T-helper 1 cell treated with Interleukin-12 subunit alpha and Interleukin-12 subunit beta and Interleukin-4 antibody, amounts not matched to agents 30 μg/mL and 1 μg/mL, for 36 hours (primary cell): ENCODE measurements at regions not wholly inside any gene's neighbourhood (a gene's known extent, or its start where the extent isn't known, plus 50 kb on each side); places are given as distances from the start of the nearest gene placed in this dataset.

ENCODE experiments used
- H3K27ac Mint-ChIP-seq: one replicate; pipeline ENCODE4 v1.8.0; 2021; ENCODE audit warnings: mild to moderate bottlenecking, mixed read lengths
- H3K27me3 Mint-ChIP-seq: one replicate; pipeline ENCODE4 v1.8.0; 2021; ENCODE audit warnings: low read depth, mixed read lengths
- H3K36me3 Mint-ChIP-seq: one replicate; pipeline ENCODE4 v1.8.0; 2021; ENCODE audit warnings: low read depth, mixed read lengths
- H3K4me1 Mint-ChIP-seq: one replicate; pipeline ENCODE4 v1.8.0; 2021; ENCODE audit warnings: low read depth, mixed read lengths
- H3K4me3 Mint-ChIP-seq: one replicate; pipeline ENCODE4 v1.8.0; 2021; ENCODE audit warnings: mild to moderate bottlenecking, moderate library complexity, mixed read lengths
- H3K9me3 Mint-ChIP-seq: one replicate; pipeline ENCODE4 v1.8.0; 2021; ENCODE audit warnings: mixed read lengths

DNA sequence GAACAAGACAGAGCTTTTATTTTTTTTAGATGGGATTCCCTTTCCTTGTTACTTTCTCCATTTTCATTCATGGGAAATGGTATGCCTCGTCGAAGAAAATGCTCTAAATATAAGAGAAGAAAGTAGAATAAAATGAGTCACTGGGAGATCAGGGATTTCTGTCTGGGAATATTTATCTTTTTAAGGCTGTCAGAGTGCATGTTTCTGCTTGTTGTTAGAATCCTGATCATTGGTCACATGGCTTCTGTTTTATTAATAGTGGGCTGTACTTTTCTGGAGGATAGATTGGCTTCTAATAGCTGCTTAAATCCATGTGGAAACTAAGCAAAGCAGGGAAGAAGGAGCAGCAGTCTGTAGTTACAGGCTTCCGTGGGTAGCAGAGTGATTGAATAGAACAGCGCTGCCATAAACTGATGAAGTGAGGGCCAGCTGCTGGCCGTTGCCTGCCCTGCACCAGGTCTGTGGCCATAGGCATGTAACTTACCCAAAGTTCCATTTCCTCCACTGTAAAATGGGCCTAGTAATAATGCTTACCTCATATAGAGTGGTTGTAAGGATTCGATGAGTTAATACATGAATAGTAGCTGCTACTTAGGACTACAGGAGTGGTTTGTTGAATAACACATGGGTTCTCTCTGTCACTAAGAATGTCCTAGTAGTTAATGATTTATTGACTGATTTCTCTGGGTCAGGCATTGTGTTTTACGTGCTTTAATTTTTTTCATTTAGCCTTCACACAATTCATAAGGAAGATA lies 289.9 kb downstream of the SATB1 start:
- Mint-ChIP-seq H3K9me3 (no peaks in the 10 kb centered on the region), H3K4me1 (no peaks in the 10 kb centered on the region), H3K4me3 (no peak overlapping the region), H3K27me3 (no peaks in the 10 kb centered on the region), H3K36me3 (no peaks in the 10 kb centered on the region), H3K27ac (no peak overlapping the region)

- Mint-ChIP-seq H3K4me1 (no peaks in the 10 kb centered on the region), H3K36me3 (no peaks in the 10 kb centered on the region), H3K27me3 (no peaks in the 10 kb centered on the region), H3K27ac (no peak overlapping the region), H3K9me3 (no peaks in the 10 kb centered on the region), H3K4me3 (no peak overlapping the region)
Measured at GRCh38 chr3:18134386-18135059, 290.6 kb downstream of the SATB1 start.

DNA sequence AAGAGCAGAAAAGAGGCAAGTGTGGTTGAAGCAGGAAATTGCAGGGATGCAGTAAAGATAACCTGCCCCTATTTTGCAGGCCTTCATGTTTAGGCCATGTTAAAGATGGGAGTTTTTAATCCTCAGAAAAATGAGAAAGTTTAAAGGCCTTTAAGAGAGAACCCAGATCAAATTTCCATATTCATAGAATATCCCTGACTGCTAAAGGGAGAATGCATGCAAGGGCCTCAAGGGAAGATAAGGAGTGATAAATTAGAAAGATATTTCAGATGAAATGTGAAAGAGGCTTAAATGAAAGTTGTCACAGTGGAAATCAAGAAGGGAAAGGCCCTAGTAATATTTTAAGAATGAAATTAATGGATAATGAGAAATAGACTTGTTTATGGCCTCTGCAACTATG lies 292.1 kb downstream of the SATB1 start:
- Mint-ChIP-seq H3K27ac (no peak overlapping the region), H3K4me1 (no peaks in the 10 kb centered on the region), H3K27me3 (no peaks in the 10 kb centered on the region), H3K36me3 (no peaks in the 10 kb centered on the region), H3K4me3 (no peak overlapping the region), H3K9me3 (no peaks in the 10 kb centered on the region)

- Mint-ChIP-seq H3K4me3 (no peak overlapping the region), H3K9me3 (no peaks in the 10 kb centered on the region), H3K4me1 (no peaks in the 10 kb centered on the region), H3K36me3 (no peaks in the 10 kb centered on the region), H3K27me3 (no peaks in the 10 kb centered on the region), H3K27ac (no peak overlapping the region)
Measured at GRCh38 chr3:18127859-18128681, 297.1 kb downstream of the SATB1 start.

DNA sequence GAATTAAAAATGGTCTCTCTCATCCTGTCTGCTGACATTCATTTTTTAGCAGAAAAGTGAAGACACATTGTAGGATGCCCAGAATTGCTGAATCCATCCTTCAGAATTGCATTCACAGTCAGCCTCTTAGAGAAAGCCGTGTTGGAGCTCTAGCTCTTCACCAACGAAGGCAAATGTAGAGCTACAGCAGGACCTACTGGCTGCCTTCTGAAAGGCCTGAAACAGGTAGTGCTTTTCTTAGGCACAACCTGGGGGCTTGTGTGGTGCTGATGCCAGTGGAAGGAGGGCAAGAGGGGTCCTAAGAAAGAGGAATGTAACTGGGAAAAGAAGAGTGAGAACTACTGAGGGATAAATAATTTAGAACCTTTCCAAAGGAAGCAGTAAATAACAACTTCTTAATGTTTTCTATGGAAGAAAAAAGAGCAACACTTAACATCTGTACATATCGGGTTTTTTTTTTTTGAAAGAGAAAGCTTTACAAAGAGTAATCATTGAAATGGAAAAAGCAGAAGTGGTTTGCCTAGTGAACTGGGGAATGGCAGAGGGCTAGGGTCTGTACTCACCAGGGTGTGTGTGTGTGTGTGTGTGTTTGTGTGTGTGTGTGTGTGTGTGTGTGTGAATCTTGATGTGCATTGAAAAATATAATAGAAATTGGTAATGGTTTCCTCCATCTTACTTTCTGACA lies 297.8 kb downstream of the SATB1 start:
- Mint-ChIP-seq H3K27ac (no peak overlapping the region), H3K9me3 (no peaks in the 10 kb centered on the region), H3K36me3 (no peaks in the 10 kb centered on the region), H3K27me3 (no peaks in the 10 kb centered on the region), H3K4me1 (no peaks in the 10 kb centered on the region), H3K4me3 (no peak overlapping the region)

DNA sequence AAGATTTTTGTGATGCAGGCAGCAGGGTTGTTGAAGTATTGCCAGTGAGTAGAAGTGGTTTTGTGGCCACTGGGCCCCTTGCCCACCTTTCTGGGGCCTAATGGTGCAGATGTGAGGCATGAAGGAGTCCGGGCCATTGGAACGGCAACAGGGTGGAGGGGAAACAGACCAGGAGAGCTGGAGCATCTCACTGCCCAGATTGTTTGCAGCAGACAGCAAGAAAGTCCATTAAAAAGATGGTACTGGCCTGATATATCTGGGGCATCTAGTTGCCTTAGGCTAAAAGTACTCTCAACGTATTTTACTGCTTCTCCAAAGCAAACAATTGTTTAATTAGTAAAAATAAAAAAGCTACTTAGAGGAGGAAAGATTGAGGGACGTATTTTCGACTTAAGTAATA lies 298.4 kb downstream of the SATB1 start:
- Mint-ChIP-seq H3K36me3 (no peaks in the 10 kb centered on the region), H3K4me3 (no peak overlapping the region), H3K9me3 (no peaks in the 10 kb centered on the region), H3K4me1 (no peaks in the 10 kb centered on the region), H3K27me3 (no peaks in the 10 kb centered on the region), H3K27ac (no peak overlapping the region)

GRCh38 chr3:18124501-18124900 lies 300.6 kb downstream of the SATB1 start:
- H3K9me3 Mint-ChIP-seq = no peaks in the 10 kb centered on the region
- no peaks in the 10 kb centered on the region for H3K4me1 Mint-ChIP-seq
- no peaks in the 10 kb centered on the region for H3K36me3 Mint-ChIP-seq
- no peaks in the 10 kb centered on the region for H3K27me3 Mint-ChIP-seq
- no peak overlapping the region for H3K27ac Mint-ChIP-seq
- no peak overlapping the region for H3K4me3 Mint-ChIP-seq

GRCh38 chr3:18122264-18122663 lies 302.9 kb downstream of the SATB1 start:
- H3K9me3 Mint-ChIP-seq = no peaks in the 10 kb centered on the region
- H3K27ac Mint-ChIP-seq = no peak overlapping the region
- H3K36me3 Mint-ChIP-seq = no peaks in the 10 kb centered on the region
- H3K4me1 Mint-ChIP-seq = no peaks in the 10 kb centered on the region
- no peaks in the 10 kb centered on the region for H3K27me3 Mint-ChIP-seq
- H3K4me3 Mint-ChIP-seq = no peak overlapping the region

- Mint-ChIP-seq H3K27me3 (no peaks in the 10 kb centered on the region), H3K36me3 (no peaks in the 10 kb centered on the region), H3K4me3 (no peak overlapping the region), H3K27ac (no peak overlapping the region), H3K9me3 (no peaks in the 10 kb centered on the region), H3K4me1 (no peaks in the 10 kb centered on the region)
Measured at GRCh38 chr3:18121020-18121419, 304.1 kb downstream of the SATB1 start.

- H3K27me3 Mint-ChIP-seq = no peaks in the 10 kb centered on the region
- H3K27ac Mint-ChIP-seq = no peak overlapping the region
- no peaks in the 10 kb centered on the region for H3K36me3 Mint-ChIP-seq
- no peaks in the 10 kb centered on the region for H3K9me3 Mint-ChIP-seq
- no peaks in the 10 kb centered on the region for H3K4me1 Mint-ChIP-seq
- no peak overlapping the region for H3K4me3 Mint-ChIP-seq
Measured at GRCh38 chr3:18119866-18120265, 305.3 kb downstream of the SATB1 start.

- Mint-ChIP-seq H3K27me3 (no peaks in the 10 kb centered on the region), H3K4me3 (no peak overlapping the region), H3K4me1 (peaks cover 8% of the 10 kb centered on the region)
Measured at GRCh38 chr3:18114894-18115293, 310.2 kb downstream of the SATB1 start.

DNA sequence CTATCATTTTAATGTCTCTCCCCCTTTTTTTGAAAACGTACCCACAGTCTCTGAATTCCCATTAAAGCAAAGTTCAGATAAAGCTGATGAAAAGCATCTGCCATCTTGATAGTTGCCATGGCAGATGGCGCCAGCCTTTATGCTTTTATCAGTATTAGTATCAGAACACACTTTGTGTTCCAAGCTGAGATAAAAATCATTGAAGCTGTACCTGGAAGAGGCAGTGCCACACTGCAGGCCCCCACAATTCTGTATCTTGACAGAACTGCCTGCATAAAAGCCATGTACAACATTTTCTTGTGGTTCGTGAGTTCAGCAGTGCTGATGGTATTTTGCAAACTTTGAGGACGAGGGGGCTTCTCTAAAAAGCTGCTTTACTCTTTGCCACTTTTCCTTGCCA lies 311.7 kb downstream of the SATB1 start:
- Mint-ChIP-seq H3K9me3 (no peaks in the 10 kb centered on the region), H3K36me3 (no peaks in the 10 kb centered on the region), H3K4me1 (peaks cover 8% of the 10 kb centered on the region), H3K27me3 (no peaks in the 10 kb centered on the region), H3K4me3 (no peak overlapping the region), H3K27ac (no peak overlapping the region)

More at GRCh38 chr3:18114894-18115293, 310.2 kb downstream of the SATB1 start:
- H3K36me3 Mint-ChIP-seq = no peaks in the 10 kb centered on the region
- no peak overlapping the region for H3K27ac Mint-ChIP-seq
- no peaks in the 10 kb centered on the region for H3K9me3 Mint-ChIP-seq

DNA sequence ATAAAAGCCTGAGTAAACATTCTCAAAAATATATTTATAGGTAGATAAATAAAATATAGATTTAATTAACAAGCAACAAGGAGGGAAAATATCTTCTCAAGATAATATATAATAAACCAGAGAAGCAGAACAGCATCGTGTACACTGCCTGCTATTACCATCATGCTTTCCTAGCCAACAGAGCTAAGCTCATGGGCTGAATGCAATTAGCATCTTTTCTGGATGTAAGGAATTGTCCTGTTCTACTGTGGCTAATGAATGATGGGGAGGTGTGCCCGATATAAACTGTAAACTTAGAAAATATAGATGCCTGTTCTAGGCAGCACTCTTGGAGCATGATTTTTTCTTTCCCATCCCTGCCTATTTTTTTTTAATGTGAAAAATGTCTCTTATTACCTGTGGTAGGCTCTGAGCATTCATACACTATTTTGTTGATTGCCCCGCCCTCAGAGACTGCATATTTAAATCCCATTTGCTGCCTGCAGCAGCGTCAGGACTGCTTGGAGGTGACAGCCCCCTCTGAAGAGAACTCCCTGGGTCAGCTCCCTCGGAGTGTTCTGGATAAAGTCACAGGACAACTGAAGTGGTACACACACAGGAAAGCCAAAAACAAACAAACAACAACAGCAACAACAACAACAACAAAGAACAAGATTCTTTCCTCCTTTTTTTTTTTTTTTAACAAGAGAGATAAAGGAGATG lies 312.3 kb downstream of the SATB1 start:
- peaks cover 8% of the 10 kb centered on the region for H3K4me1 Mint-ChIP-seq

DNA sequence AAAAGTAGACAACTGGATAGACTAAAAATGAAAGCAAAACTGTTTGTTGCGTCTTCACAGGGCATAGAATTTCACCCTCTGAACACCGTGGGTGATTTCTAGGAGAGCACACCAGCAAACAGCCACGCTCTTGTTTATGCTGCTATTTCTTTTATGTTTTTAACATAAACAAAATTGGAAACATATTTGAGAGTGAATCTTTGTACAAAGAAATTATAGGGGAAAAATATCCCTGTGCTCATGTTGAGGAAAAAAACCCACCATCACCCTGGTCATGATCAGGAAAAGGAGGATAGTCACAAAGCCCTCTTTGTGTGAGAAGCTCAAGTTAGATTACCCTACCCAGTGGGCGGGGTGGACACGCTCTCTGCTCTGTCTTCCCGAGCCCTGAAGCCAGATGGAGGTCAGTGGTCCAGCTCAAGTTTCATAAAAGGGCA lies 313.3 kb downstream of the SATB1 start:
- peak overlapping the region; percentile 59 for H3K4me3 Mint-ChIP-seq
- H3K27me3 Mint-ChIP-seq = peaks cover 4% of the 10 kb centered on the region

More for the DNA sequence above, 312.3 kb downstream of the SATB1 start:
- Mint-ChIP-seq H3K27ac (no peak overlapping the region), H3K4me3 (no peak overlapping the region), H3K9me3 (peaks cover 4% of the 10 kb centered on the region), H3K27me3 (peaks cover 4% of the 10 kb centered on the region), H3K36me3 (no peaks in the 10 kb centered on the region)

More for the DNA sequence above, 313.3 kb downstream of the SATB1 start:
- H3K9me3 Mint-ChIP-seq = peaks cover 4% of the 10 kb centered on the region
- no peak overlapping the region for H3K27ac Mint-ChIP-seq
- peaks cover 8% of the 10 kb centered on the region for H3K4me1 Mint-ChIP-seq
- H3K36me3 Mint-ChIP-seq = no peaks in the 10 kb centered on the region
